ENCODE measurements at regions not wholly inside any gene's neighbourhood (a gene's known extent, or its start where the extent isn't known, plus 50 kb on each side); places are given as distances from the start of the nearest gene placed in this dataset.

DNA sequence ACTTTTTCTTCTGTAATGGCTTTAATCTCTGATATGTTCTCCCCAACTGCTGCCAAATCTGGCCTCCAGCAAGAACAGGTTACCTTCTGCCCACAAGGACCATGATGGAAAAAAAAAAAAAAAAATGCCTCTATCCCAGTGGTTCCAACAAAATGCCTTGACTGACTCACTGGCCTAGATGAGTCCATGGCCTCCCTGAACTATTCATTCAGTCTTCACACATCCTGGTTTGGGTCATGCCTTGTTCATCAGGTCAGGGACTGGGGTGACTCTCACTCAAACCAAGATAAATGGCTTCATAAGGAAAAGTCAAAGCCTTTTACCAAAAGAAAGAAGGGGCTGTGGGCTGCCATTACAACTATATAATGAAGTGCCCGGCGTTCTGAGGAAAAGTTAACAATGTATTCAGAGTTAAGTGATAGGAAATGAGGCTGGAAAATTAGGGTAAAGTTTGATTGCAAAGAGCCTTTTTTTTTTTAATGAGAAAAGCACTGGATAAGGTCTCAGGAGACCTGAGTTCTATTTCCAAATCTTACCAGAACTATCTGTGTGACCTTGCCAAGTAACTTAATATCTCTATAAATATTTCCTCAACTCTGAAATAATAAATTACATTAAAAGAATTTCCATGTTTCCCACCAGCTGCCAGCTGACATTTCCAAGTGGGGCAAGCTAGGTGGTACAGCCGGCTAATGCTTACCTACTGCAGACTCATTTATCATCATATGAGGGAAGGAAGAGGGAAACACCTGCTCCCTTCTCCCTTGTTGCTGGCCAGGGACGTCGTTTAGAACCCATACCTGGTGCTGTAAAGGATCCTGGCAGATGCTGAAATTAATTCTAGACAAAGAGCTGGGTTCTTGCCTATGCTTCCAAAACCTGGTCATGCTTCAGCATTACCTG is 380.0 kb upstream of the MARCKS start:
- TF ChIP-seq POLR2AphosphoS5 (IDR thresholded peaks at IDR 0.05; ENCODE audit: low read depth, low read length) (no peak), REST (IDR thresholded peaks at IDR 0.05; ENCODE audit: insufficient read depth in 1 of 2, low read depth in 2 of 2, low read length in 2 of 2) (no peak), SIN3A (IDR thresholded peaks at IDR 0.05; ENCODE audit: borderline replicate concordance, insufficient read depth, low read length) (no peak), TAF1 (IDR thresholded peaks at IDR 0.05; ENCODE audit: borderline replicate concordance, insufficient read depth, low read length) (no peak), FOXP2 (optimal IDR thresholded peaks at IDR 0.05; ENCODE audit: borderline replicate concordance, extremely low read depth, extremely low read length, insufficient read depth) (no peak)
